GM18498 (cell line): ENCODE measurements at regions not wholly inside any gene's neighbourhood (a gene's known extent, or its start where the extent isn't known, plus 50 kb on each side); places are given as distances from the start of the nearest gene placed in this dataset.

Source experiments
- ATAC-seq: cut with Tn5 transposase; IDR thresholded peaks from one replicate; pipeline ENCODE4 v1.9.1; 2021; ENCODE audit warnings: mild to moderate bottlenecking, moderate library complexity; ENCODE audit not compliant: unreplicated experiment

GRCh38 chr16:86986809-86987487 lies 330.2 kb downstream of the C16orf95 start:
- ATAC-seq: no peak

GRCh38 chr16:86987746-86988670 lies 329.2 kb downstream of the C16orf95 start:
- no peak for ATAC-seq

GRCh38 chr16:86988920-86989696 lies 328.1 kb downstream of the C16orf95 start:
- ATAC-seq: no peak

GRCh38 chr16:86990451-86990850 lies 326.7 kb downstream of the C16orf95 start:
- ATAC-seq: no peak

GRCh38 chr16:86991679-86992078 lies 325.5 kb downstream of the C16orf95 start:
- ATAC-seq: no peak

GRCh38 chr16:86992587-86992986 lies 324.6 kb downstream of the C16orf95 start:
- ATAC-seq: no peak

GRCh38 chr16:86993426-86994110 lies 323.6 kb downstream of the C16orf95 start:
- ATAC-seq: no peak

GRCh38 chr16:86994215-86994614 lies 323.0 kb downstream of the C16orf95 start:
- no peak for ATAC-seq

- no peak for ATAC-seq
Measured at GRCh38 chr16:86994651-86995171, 322.5 kb downstream of the C16orf95 start.

- ATAC-seq: no peak
Measured at GRCh38 chr16:86995456-86995855, 321.7 kb downstream of the C16orf95 start.

GRCh38 chr16:86996081-86996480 lies 321.1 kb downstream of the C16orf95 start:
- ATAC-seq: no peak

GRCh38 chr16:86997058-86997457 lies 320.1 kb downstream of the C16orf95 start:
- no peak for ATAC-seq

GRCh38 chr16:86998196-86999001 lies 318.8 kb downstream of the C16orf95 start:
- ATAC-seq: no peak

GRCh38 chr16:87000001-87000400 lies 317.2 kb downstream of the C16orf95 start:
- ATAC-seq: no peak

- no peak for ATAC-seq
Measured at GRCh38 chr16:87002717-87003413, 314.3 kb downstream of the C16orf95 start.

- no peak for ATAC-seq
Measured at GRCh38 chr16:87003414-87003755, 313.8 kb downstream of the C16orf95 start.

- no peak for ATAC-seq
Measured at GRCh38 chr16:87006021-87006420, 311.2 kb downstream of the C16orf95 start.

GRCh38 chr16:87006789-87007745 lies 310.1 kb downstream of the C16orf95 start:
- no peak for ATAC-seq
